ENCODE measurements at regions not wholly inside any gene's neighbourhood (a gene's known extent, or its start where the extent isn't known, plus 50 kb on each side); places are given as distances from the start of the nearest gene placed in this dataset.

DNA sequence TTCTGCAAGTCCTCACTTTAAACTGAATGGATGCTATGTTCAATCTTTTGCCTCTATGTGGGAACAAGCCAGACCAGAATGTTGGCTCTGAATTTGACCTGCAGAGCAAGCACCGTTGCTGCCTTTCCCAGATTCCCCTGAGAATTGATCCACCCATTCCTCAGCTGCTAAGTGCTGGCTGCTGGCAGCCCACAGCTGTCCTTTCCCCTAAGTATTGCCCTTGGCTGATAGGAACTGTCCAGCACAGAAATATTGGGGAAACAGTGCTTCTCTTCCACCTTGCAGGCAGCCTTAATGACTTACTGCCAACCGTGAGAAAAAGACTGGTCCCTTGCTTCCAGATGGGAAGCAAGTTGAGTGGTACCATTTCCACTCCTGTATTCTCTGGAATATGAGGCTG is 475.9 kb downstream of the PDHA2 start:
- no peak for DNase-seq (ENCODE audit: low read depth in 2 of 2)

DNA sequence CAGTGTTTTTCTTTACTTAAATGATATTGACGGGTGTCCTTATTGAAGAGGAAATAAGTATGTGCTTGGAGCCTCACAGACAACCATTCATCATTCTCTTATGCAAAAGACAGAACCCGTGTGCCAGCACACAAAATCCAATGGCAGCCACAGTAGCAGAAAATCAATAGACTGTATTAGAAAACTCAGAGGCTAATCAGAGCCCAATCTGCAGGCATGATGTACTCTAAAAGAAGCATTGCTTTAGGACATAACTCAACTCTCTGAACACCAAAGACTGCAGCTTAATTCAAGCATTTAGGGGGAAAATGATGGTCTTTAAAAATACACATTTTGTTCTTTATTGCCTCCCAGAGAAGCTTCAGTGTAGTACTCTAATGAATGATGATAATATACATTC is 476.9 kb downstream of the PDHA2 start:
- no peak for DNase-seq (ENCODE audit: low read depth in 2 of 2)

DNA sequence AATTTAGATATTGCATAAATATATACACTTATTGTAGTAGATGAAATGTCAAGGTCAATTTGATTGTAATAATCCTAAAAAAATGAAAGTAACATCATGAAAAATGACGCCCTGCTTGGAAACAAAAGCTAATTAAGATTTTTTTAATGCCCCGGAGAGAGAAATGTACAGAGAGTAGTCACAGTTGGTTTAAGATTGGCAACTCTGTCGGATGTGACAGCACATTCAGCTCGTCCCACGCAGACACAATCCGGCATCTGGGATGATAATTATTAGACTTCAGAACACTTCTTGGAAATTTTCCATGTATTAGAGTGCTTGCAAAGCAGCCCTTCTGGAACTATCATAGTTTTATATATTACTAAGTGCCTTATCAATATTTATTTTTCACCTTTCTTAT is 478.0 kb downstream of the PDHA2 start:
- DNase-seq (ENCODE audit: low read depth in 2 of 2) = no peak

DNA sequence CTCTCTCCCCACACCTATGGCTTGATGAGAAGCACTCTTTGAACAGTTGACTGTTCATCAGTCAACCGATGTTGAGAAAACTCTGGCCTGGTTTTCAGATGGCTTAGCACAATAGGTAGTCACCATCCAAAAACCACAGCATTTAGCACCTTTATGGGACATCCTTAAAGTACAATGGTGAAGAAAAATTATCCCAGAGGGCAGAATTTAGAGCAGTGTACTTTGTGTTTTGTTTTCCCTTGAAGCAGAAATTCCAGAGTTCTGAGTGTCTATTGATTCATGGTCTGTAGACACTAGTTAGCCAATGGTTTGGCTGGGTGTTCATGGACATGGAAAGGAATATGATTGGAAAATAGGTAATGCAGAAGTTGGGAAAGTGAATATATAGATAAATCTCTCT is 487.0 kb downstream of the PDHA2 start:
- DNase-seq (ENCODE audit: low read depth in 2 of 2) = no peak

DNA sequence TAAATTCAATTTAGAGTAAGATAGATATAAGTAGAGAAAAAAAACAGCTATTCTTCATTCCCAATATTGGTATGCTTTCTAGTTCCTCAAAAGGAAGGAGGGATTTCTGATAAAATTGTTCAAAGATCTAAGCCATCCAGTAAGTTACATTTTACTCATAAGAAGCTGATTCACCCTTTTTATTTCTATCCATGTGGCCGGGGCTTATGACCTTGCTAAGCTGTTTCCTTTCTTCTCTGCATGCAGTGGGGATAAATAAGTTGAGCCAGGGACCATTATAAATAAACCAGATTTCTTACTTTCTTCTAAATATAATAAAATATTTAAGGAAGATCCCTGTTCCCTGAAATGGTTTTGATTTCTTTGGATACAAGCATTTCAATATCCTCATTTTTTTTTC is 502.3 kb downstream of the PDHA2 start:
- DNase-seq (ENCODE audit: low read depth in 2 of 2) = no peak

DNA sequence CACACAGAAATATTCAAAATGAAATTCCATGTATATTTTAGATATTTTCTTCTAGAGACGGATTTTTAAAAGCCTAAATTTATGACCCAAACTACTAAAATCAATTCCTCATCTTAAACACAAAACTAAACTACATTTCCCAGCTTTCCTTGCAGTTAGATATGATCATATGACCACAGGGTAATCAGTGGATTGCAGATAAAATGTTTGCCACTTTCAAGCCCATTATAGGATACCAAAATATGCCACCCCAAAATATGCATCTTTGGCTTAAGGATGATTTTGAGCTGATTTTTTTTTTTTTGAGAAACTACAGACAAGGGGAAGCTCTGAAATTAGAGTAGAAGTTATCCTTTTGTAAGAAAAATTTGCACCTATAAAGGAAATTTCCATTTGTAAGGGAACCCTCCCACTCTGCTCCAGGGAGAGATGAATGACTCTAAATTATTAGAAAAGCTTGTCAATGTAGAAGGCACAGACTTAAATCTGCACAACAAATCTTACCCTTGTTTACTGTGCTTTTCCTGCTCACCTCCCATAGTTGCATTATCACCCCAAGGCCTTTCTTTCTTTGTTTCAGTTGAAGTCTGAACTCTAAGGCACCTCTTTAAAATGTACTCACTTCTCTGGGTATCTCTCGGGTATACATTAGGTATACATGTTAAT is 503.0 kb downstream of the PDHA2 start:
- DNase-seq (ENCODE audit: low read depth in 2 of 2) = no peak

DNA sequence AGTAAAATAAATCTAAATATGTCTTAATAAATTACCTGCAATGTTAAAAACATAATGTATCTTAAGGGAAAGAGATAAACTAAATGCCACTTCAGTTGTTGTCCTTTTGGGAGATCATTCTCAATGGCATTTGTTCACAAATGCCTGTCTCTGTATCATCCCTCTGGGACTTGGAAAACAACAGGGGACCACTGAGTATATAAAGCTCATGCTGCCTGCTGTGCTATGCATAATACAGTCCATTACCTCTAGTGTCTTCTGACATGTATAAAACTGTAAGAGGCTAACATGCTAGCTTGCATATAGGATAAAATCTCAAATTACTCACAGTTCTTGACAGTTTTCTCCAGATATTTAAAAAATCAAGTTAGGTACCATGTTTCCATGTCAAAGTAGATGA is 503.9 kb downstream of the PDHA2 start:
- no peak for DNase-seq (ENCODE audit: low read depth in 2 of 2)

DNA sequence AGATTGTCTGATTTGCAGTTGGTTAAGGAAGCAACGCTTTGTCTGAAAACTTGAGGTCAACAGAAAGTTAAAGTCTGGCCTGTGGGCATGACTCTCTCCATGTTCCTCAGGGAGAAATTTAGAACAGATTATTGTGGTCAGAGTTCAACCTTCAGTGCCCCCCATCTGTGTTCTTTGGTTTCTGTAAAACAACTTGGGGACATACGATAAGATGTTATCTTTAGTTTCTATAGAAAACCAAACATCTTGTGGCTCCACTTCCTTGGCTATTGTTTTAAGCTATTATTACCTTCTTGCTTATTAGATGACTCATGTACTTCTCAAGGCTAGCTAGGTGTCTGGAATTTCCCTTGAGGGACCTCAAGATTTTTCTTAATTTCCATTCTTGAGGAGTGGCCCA is 507.7 kb downstream of the PDHA2 start:
- DNase-seq (ENCODE audit: low read depth in 2 of 2) = no peak

DNA sequence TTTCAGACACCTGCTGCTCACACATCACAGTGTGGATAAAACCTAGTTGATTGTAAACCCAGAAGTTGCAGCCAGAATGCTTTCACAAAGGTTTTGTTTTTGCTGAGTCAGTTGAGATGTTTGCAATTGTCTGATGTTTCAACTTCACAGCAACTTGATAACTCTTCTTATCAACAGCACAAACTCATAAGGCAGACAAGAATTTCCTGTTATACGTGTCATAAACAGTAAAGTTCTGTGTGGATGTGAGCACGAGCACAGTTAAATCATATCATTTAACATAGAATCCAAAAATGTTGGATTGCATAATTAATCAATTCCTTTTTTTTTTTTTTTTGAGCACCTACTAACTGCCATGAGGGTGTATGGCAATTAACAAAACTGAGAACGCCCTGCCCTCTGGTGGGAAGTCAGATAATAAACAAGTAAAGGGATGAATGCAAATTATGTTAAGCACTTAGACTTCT is 512.2 kb downstream of the PDHA2 start:
- DNase-seq (ENCODE audit: low read depth in 2 of 2) = no peak

DNA sequence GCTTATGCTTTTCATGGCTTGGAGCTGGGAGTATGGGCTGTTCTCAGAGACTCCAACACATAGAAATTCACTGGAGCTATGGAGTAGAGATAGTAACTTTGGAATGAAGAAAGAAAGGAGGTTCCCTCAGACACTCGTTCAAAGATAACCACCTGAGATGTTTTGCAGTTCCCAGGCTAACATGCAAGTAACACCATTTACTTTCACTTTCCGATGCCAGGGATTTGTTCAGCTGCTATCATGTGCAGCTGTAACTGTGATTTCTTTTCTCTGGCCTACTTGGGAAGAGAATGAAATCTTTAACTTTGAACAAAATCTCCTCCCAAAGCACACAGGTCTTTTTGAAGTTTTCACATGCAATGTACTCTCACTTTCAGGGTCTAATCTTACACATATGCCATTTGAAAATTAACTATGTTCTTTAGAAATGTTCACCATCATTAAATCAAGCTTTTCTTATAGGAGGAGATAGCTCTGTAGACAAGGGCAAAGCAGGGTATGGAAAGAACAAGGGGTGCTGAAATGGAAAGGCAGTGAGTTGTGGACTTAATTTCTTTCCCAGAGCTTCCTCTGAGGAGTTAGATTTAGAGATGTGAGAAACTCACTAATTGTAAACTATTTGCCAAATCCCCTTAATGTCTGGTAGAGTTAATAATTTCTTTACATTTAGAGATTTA is 514.3 kb downstream of the PDHA2 start:
- DNase-seq (ENCODE audit: low read depth in 2 of 2) = no peak

DNA sequence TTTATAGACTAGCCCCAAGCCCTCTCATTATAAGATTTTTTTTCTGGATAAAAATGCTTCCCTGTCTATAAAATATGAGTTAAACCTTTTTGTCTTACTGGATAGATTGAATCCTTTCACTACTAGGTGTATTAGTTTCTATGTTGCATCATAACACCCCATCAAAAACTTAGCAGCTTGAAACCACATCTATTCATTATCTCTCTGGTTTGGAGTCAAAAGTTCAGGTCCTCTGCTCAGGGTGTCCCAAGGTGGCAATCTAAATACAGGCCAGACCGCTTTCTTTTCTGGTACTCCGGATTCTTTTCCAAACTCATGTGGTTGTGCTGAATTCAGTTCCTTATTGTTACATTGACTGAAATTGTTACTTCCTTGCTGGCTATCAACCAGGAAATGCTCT is 515.5 kb downstream of the PDHA2 start:
- no peak for DNase-seq (ENCODE audit: low read depth in 2 of 2)

DNA sequence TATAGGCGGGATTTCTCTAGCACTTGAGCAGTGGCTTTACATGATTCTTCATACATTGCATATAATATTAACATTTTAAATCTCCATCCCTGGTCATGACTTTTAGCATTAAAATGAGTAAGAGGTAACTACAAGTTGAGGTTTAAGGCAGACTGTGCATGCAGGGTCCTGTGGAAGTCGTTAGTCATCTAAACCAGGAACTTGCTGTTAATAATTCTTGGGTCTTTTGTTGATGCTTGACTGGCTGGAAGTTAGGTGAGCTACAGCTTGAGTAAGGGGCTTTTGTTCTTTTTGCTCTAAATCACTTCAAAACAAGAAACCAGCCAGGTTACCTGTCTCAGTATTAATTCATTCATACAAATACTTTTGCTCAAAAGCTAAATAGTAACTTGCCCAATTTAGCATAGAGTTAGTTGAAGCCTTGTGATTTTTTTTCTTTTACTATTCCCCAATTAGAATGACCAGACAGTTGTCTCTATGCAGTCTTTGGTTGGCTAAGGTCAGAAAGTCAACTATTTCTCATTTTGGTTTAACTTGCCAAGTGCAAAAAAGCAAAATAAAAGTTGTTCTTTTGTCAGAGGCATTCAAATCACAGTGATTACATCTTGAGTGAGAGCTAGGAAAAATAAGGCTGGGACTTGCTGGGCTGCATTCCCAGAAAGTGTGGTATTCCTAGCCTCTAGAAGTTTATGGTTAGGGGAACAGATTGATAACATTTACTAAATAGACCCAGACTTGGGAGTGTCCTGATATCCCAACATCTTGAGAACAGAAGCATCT is 516.9 kb downstream of the PDHA2 start:
- peak in 1 of 2 experiments; percentile 0 for DNase-seq (ENCODE audit: low read depth in 2 of 2)

DNA sequence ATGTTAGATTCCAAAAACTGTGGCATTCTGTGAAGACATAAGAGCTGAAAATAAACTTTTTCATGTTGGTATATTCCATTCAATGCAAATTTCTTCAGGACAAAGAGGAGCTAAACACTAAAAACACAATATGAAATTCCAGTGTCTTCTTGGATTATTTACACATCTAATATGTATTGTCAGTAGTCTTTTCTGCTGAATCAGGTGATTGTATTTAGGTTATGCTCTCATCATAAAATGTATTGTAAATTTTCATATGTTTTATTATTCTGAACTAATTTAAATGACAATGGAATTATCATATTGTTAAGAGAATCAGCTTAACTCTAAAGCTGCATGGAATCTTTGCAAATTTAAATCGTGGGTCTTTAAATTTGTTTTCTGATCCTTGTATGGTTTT is 526.7 kb downstream of the PDHA2 start:
- no peak for DNase-seq (ENCODE audit: low read depth in 2 of 2)

DNA sequence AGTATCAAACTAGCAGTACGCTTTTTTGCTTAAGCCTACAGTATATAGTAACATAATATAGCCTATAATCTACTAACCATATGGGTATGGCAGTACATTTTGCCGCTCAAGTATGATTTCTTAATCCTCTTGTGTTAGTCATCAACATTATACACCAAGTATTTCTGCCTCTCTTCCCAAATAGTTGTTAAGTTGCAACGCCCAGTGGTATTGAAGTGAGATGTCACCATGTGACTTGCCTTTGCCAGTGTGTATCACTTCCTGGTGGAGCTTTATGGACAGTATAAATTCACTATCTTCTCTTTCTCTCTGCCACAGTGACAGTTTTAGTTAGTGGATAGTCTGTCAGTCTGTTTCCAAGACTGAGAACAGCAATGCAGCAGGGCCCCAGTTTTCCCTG is 535.5 kb downstream of the PDHA2 start:
- DNase-seq (ENCODE audit: low read depth in 2 of 2) = no peak

DNA sequence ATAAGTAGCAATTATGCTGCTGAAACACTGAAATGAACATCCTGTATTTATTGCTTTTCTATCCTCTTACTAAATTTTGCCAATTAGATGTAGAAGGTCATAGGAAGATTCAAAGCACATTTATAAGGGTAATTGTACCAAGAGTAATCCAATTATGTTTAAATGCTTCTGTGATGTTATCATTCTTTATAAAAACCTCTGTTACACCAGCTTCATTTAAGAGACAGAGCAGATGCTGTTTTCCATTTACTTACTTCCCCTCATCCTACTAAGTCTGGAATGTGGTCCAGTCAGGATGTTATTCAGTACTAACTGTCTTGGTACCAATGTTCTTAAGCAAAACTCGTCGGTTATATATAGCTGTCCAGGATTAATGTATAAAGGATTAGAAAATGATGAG is 539.6 kb downstream of the PDHA2 start:
- no peak for DNase-seq (ENCODE audit: low read depth in 2 of 2)

DNA sequence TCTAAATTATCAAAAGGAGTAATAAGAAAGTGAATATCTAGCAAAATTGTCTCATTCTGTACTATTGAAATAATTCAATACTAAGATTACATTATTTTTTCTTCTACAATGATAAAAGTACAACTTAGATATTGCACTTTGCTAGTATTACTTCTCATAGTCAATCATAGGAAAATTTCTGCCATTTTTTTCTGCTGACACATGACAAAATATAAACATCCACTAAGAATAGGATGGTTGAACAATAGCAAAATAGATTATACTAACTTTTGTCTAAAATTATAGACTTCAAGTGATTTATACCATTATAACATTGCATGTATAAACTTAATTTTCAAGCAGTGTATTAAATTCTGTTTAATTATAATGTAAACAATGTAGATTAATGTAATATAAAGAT is 540.2 kb downstream of the PDHA2 start:
- DNase-seq (ENCODE audit: low read depth in 2 of 2) = no peak

DNA sequence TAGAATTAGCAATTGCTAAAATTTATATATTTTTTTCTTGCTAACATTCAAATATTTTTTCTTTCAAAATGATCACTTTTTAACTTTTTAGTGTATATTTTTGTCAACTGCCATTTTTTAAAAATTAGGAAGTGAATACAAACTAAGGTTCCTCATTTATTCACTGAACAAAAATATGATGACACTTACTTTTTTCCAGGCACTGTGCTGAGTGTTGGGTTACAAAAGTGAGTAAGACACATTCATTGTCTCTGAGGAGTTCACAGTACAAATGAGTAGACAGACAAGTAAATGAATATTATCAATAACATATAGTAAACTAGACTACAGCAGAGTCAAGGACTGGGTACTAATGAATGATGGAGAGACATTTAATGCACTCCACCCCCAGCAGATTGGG is 543.5 kb downstream of the PDHA2 start:
- no peak for DNase-seq (ENCODE audit: low read depth in 2 of 2)

DNA sequence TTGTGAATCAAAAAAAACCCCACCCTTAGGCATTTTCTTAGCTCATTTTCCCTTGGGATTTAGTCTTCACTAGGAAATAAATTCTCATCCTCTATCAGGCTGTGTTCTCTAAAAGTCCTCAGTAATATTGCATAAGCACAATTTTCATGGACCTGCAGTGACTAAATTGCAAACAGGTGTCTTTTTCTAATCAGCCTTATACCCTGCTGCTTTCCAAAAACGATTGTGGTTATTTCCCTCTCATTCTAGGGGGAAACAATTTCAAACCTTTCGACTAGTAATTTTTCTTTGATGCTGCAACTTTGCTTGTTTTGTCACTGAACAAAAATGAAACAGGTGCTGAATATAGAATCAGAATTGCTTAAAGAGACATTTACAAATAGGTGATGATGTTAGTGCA is 549.9 kb downstream of the PDHA2 start:
- DNase-seq (ENCODE audit: low read depth in 2 of 2) = no peak

DNA sequence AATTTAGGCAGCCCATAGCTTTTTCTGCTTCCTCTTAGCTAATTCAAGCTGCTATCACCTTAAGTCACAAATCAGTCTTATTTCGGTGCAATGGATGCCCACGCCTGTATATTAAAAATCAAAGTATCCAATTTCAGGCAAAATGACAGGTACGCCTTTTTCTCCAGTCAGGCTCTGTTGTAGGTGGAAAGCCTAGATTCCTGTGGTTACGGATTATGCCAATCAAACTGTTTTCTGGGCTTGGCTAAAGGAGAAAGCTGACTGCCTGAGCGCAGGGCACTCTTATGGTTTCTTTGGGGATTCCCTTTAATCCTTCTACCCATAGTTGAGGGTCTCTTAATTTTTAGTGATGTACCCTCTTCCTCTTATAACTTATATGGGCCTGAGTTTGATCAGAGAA is 550.5 kb downstream of the PDHA2 start:
- no peak for DNase-seq (ENCODE audit: low read depth in 2 of 2)

DNA sequence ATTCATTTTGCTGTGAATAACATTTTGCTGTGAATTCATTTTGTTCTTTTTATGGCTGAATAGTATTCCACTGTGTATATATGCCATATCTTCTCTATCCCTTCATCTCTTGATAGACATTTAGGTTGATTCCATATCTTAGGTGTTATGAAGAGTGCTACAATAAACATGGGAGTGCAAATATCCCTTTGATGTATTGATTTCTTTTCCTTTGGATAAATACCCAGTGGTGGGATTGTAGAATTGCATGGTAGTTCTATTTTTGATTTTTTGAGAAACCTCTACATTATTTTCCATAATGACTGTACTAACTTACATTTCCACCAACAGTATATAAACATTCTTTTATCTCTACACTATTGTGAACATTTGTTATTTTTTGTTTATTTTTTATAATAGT is 555.9 kb downstream of the PDHA2 start:
- DNase-seq (ENCODE audit: low read depth in 2 of 2) = no peak

DNA sequence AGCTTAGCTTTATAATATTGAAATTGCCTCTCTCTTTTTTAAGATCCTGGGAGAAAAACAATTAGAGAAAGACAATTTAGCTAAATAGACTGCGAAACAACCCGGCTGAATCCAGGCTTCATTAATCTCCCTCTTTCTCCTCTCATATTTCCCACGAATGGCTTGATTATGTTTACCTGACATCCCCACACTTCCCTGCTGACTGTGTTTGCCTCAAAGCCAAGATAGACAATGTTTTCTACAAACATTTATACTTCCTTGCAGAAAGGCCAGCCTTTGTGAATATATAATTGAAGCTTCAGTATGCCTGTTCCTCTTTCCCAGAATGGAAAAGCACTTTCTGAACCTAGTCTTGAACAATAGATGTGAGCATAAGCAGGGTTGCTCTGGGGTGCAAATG is 566.8 kb downstream of the PDHA2 start:
- no peak for DNase-seq (ENCODE audit: low read depth in 2 of 2)

DNA sequence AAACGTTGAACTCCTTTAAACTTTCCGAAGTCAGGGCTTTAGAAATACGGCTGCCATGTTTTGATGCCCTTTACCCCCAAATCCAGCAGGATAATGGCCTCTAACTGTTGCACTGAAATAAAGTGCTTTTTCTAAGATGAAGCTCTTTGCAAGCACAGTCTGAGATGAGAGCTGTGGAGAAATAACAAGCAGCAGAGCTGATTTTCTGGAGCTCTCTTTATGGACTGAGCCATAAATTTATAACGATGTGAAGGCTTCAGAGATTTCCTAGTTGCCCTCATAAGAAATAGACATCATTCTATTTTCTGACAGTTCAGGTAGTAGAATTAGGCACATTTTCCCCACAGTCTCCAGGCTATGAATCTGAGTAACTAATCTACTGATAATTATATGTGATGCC is 567.3 kb downstream of the PDHA2 start:
- DNase-seq (ENCODE audit: low read depth in 2 of 2) = no peak
